ENCODE measurements at regions not wholly inside any gene's neighbourhood (a gene's known extent, or its start where the extent isn't known, plus 50 kb on each side); places are given as distances from the start of the nearest gene placed in this dataset.

DNA sequence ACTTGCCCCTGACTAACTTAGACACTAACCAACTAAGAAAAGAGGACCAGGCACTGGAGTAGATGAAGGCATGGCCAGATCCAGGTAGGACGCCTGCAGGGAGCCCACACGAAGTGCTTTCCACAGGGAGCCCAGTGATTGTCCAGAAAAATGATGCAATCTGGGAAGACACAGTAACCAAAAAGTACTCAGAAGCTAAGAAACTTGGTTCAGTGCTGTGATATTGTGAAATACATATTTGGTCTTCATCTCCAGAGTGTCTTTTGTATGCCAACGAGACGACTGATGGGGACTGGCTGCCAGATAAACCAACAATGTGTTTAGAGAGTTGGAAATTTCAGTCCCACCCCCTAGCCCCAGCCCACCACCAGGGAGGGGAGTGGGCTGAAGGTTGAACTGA, 135.0 kb downstream of the SP3 start:
- Histone ChIP-seq H3K9ac (ENCODE audit: low read length) (no peak overlapping the region), H4K20me1 (ENCODE audit: insufficient read depth) (no peaks in the 10 kb centered on the region), H3K9me3 (ENCODE audit: low read length) (no peaks in the 10 kb centered on the region), H2AFZ (ENCODE audit: low read depth, low read length) (no peak overlapping the region), H3K9me2 (ENCODE audit: insufficient read depth, low read length) (no peaks in the 10 kb centered on the region), H3K4me3 (ENCODE audit: low read length) (no peak overlapping the region), H3K79me2 (replicated peaks; ENCODE audit: insufficient read depth, low read length) (no peaks in the 10 kb centered on the region), H3F3A (ENCODE audit: insufficient read depth, low read length, poor library complexity, severe bottlenecking) (no peaks in the 10 kb centered on the region), H3K4me2 (ENCODE audit: low read length) (no peak overlapping the region), H3K27me3 (ENCODE audit: insufficient read depth, low read depth, low read length) (no peaks in the 10 kb centered on the region), H3K27ac (ENCODE audit: low read length) (no peak overlapping the region), H3K36me3 (ENCODE audit: insufficient read depth, low read length) (no peaks in the 10 kb centered on the region)
- TF ChIP-seq, protein P1, sequence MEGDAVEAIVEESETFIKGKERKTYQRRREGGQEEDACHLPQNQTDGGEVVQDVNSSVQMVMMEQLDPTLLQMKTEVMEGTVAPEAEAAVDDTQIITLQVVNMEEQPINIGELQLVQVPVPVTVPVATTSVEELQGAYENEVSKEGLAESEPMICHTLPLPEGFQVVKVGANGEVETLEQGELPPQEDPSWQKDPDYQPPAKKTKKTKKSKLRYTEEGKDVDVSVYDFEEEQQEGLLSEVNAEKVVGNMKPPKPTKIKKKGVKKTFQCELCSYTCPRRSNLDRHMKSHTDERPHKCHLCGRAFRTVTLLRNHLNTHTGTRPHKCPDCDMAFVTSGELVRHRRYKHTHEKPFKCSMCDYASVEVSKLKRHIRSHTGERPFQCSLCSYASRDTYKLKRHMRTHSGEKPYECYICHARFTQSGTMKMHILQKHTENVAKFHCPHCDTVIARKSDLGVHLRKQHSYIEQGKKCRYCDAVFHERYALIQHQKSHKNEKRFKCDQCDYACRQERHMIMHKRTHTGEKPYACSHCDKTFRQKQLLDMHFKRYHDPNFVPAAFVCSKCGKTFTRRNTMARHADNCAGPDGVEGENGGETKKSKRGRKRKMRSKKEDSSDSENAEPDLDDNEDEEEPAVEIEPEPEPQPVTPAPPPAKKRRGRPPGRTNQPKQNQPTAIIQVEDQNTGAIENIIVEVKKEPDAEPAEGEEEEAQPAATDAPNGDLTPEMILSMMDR (IDR thresholded peaks at IDR 0.05; ENCODE audit: poor library complexity, severe bottlenecking): no peak
- TF ChIP-seq TAF1 (IDR thresholded peaks at IDR 0.05; ENCODE audit: low read depth): no peak
- TF ChIP-seq, protein P2, sequence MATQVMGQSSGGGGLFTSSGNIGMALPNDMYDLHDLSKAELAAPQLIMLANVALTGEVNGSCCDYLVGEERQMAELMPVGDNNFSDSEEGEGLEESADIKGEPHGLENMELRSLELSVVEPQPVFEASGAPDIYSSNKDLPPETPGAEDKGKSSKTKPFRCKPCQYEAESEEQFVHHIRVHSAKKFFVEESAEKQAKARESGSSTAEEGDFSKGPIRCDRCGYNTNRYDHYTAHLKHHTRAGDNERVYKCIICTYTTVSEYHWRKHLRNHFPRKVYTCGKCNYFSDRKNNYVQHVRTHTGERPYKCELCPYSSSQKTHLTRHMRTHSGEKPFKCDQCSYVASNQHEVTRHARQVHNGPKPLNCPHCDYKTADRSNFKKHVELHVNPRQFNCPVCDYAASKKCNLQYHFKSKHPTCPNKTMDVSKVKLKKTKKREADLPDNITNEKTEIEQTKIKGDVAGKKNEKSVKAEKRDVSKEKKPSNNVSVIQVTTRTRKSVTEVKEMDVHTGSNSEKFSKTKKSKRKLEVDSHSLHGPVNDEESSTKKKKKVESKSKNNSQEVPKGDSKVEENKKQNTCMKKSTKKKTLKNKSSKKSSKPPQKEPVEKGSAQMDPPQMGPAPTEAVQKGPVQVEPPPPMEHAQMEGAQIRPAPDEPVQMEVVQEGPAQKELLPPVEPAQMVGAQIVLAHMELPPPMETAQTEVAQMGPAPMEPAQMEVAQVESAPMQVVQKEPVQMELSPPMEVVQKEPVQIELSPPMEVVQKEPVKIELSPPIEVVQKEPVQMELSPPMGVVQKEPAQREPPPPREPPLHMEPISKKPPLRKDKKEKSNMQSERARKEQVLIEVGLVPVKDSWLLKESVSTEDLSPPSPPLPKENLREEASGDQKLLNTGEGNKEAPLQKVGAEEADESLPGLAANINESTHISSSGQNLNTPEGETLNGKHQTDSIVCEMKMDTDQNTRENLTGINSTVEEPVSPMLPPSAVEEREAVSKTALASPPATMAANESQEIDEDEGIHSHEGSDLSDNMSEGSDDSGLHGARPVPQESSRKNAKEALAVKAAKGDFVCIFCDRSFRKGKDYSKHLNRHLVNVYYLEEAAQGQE (IDR thresholded peaks at IDR 0.05; ENCODE audit: borderline replicate concordance): no peak
- TF ChIP-seq SMC3 (conservative IDR thresholded peaks at IDR 0.05; ENCODE audit: poor library complexity): no peak
- TF ChIP-seq RAD21 (conservative IDR thresholded peaks at IDR 0.05): no peak
- TF ChIP-seq POLR2AphosphoS5 (IDR thresholded peaks at IDR 0.05): no peak
- no peak for TF ChIP-seq EP300 (conservative IDR thresholded peaks at IDR 0.05; ENCODE audit: poor library complexity, severe bottlenecking)
- TF ChIP-seq MXI1 (conservative IDR thresholded peaks at IDR 0.05; ENCODE audit: poor library complexity, severe bottlenecking): no peak
- no peak for TF ChIP-seq EZH2 (IDR thresholded peaks at IDR 0.05; ENCODE audit: borderline replicate concordance, insufficient read depth, low read length, poor library complexity, severe bottlenecking)

DNA sequence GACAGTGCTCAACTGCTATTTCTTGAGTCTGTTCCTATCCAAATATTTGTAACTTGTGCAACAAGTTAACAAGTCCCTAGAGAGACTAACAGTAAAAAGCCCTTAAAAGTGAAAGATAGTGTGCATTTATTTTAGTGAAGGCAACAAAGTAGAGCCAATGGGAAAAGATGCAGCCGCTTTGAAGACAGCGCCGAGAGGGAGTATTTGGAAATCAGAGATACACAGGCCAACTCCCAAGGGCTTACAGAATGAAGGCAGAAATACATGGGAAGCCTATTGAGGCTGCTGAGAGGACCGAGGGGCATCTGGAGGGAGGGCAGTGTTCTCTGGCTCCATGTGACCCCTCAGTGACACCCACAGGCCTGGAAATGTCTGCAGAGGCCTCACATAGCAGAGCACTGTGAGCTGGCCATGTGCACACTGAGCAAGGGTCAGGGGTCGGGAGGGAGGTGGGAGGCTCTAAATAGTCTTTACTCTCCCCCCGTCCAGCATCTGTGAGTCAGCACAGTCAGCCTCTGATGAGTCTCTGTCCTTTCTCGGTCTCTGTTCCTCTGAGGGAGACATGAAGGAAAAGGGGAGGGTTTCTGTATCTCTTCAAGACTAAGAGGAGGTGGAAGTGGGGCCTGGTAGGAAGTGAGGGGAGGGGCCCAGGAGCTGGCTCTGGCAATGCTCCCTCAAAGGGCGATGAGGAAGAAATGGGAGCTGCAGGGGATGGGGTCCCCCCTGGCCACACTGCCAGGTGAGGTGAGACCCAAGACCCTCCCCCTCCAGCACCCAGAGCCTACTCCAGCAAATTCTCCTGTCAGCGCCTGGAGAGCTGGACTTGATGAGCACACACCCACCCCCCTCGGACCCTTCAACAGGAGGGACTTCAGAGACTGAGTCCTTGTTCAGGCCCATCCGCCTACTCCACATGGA, 133.6 kb downstream of the SP3 start:
- H3K27ac ChIP-seq (ENCODE audit: low read length): no peak overlapping the region
- no peak overlapping the region for H2AFZ ChIP-seq (ENCODE audit: low read depth, low read length)

More for the DNA sequence above, 133.6 kb downstream of the SP3 start:
- Histone ChIP-seq H3K27me3 (ENCODE audit: insufficient read depth, low read depth, low read length) (no peaks in the 10 kb centered on the region), H3K9me2 (ENCODE audit: insufficient read depth, low read length) (no peaks in the 10 kb centered on the region), H3K36me3 (ENCODE audit: insufficient read depth, low read length) (no peaks in the 10 kb centered on the region), H3K4me3 (ENCODE audit: low read length) (no peak overlapping the region), H3K79me2 (replicated peaks; ENCODE audit: insufficient read depth, low read length) (no peaks in the 10 kb centered on the region), H3K4me2 (ENCODE audit: low read length) (no peak overlapping the region), H3K9me3 (ENCODE audit: low read length) (no peaks in the 10 kb centered on the region), H3K9ac (ENCODE audit: low read length) (no peak overlapping the region), H4K20me1 (ENCODE audit: insufficient read depth) (no peaks in the 10 kb centered on the region), H3F3A (ENCODE audit: insufficient read depth, low read length, poor library complexity, severe bottlenecking) (no peaks in the 10 kb centered on the region)
- no peak for TF ChIP-seq POLR2AphosphoS5 (IDR thresholded peaks at IDR 0.05)

All from neural cell (in vitro differentiated cells).